ENCODE measurements at regions not wholly inside any gene's neighbourhood (a gene's known extent, or its start where the extent isn't known, plus 50 kb on each side); places are given as distances from the start of the nearest gene placed in this dataset.
"Not testable (repeated sequence)": the region's sequence is repeated elsewhere in the genome, so short reads cannot be mapped to it uniquely, and the experiment has no call there.

- no peak for DNase-seq (ENCODE audit: low spot score)
These were observed 74.5 kb upstream of the ZNF184 start for GRCh38 chr6:27547157-27548075.

GRCh38 chr6:27546522-27546921 is 73.6 kb upstream of the ZNF184 start:
- DNase-seq (ENCODE audit: low spot score): no peak

- no peak for DNase-seq (ENCODE audit: low spot score)
These were observed 72.6 kb upstream of the ZNF184 start for GRCh38 chr6:27545271-27546046.

GRCh38 chr6:27544612-27545260 is 71.8 kb upstream of the ZNF184 start:
- no peak for DNase-seq (ENCODE audit: low spot score)

GRCh38 chr6:27544135-27544534 is 71.2 kb upstream of the ZNF184 start:
- not testable (repeated sequence) for DNase-seq (ENCODE audit: low spot score)

GRCh38 chr6:27542485-27542884 is 69.6 kb upstream of the ZNF184 start:
- no peak for DNase-seq (ENCODE audit: low spot score)

GRCh38 chr6:27541933-27542297 is 69.0 kb upstream of the ZNF184 start:
- no peak for DNase-seq (ENCODE audit: low spot score)

GRCh38 chr6:27541212-27541932 is 68.5 kb upstream of the ZNF184 start:
- no peak for DNase-seq (ENCODE audit: low spot score)

GRCh38 chr6:27539551-27539950 is 66.6 kb upstream of the ZNF184 start:
- DNase-seq (ENCODE audit: low spot score): no peak

GRCh38 chr6:27532820-27533538 is 60.1 kb upstream of the ZNF184 start:
- DNase-seq (ENCODE audit: low spot score): no peak

- DNase-seq (ENCODE audit: low spot score): no peak
These were observed 59.0 kb upstream of the ZNF184 start for GRCh38 chr6:27531772-27532459.

GRCh38 chr6:27529796-27530195 is 56.9 kb upstream of the ZNF184 start:
- not testable (repeated sequence) for DNase-seq (ENCODE audit: low spot score)

GRCh38 chr6:27528714-27529113 is 55.8 kb upstream of the ZNF184 start:
- no peak for DNase-seq (ENCODE audit: low spot score)
